OCI-M1 (cell line): ENCODE measurements at regions not wholly inside any gene's neighbourhood (a gene's known extent, or its start where the extent isn't known, plus 50 kb on each side); places are given as distances from the start of the nearest gene placed in this dataset.
"Not testable (repeated sequence)": the region's sequence is repeated elsewhere in the genome, so short reads cannot be mapped to it uniquely, and the experiment has no call there.

Source experiments
- DNase-seq: peaks from one replicate; lab custom pipeline; 2025; lab: John Stamatoyannopoulos, UW

- no peak for DNase-seq
Observed at GRCh38 chr2:139585101-139585500, 804.9 kb upstream of the NXPH2 start.

- no peak for DNase-seq
Observed at GRCh38 chr2:139574371-139574770, 794.2 kb upstream of the NXPH2 start.

DNA sequence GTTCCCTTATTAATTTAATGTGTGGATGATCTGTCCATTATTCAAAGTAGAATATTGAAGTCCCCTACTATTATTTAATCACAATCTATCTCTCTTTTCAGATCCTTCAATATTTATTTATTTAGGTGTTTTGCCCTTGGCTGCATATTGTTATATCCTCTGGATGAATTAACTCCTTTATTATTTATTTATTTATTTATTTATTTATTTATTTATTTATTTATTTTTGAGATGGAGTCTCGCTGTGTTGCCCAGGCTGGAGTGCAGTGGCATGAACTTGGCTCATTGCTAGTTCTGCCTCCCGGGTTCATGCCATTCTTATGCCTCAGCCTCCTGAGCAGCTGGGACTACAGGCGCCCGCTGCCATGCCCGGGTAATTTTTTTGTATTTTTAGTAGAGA lies 776.6 kb upstream of the NXPH2 start:
- no peak for DNase-seq

- no peak for DNase-seq
Observed at GRCh38 chr2:139550873-139551272, 770.7 kb upstream of the NXPH2 start.

- no peak for DNase-seq
Observed at GRCh38 chr2:139550341-139550740, 770.2 kb upstream of the NXPH2 start.

GRCh38 chr2:139544186-139544851 lies 764.1 kb upstream of the NXPH2 start:
- no peak for DNase-seq

GRCh38 chr2:139538332-139539020 lies 758.3 kb upstream of the NXPH2 start:
- not testable (repeated sequence) for DNase-seq

DNA sequence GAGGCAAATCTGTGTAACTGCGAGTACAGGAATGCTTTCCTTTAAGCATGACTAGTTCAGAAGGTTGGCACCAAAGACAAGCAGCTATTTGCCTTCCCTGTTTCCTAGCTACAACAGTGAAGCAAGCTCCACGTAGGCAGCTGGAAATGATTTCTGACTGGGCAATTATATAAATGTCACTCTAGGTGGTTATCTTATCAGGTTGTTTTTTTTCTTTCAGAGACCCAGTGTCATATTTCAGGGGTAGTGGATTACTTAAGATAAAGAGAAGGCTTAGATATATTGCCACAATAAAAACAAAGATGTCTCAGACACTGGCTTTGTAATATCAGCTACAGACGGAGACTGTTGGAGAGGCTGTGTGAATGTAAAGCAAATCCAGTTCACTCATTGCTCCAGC lies 748.9 kb upstream of the NXPH2 start:
- peak; percentile 78 for DNase-seq

GRCh38 chr2:139526781-139527180 lies 746.6 kb upstream of the NXPH2 start:
- DNase-seq: no peak

DNA sequence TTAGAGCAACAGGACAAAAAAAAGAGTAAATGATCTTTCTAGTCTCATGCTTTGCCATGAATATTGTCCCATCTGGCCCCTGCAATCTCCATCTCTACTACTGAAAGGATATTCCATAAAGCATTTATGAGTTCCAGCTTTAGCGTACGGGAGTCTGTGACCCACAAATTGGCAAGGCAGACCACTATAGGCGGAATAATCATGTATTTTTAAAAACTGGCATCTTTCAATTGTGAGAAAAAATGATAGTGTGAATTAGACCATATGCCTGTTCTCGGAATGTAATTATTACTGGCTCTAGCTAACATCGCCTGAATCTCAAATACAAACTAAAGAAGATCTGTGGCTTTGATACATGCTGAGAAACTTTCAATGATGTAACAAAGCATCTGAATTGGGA lies 738.1 kb upstream of the NXPH2 start:
- DNase-seq: no peak

DNA sequence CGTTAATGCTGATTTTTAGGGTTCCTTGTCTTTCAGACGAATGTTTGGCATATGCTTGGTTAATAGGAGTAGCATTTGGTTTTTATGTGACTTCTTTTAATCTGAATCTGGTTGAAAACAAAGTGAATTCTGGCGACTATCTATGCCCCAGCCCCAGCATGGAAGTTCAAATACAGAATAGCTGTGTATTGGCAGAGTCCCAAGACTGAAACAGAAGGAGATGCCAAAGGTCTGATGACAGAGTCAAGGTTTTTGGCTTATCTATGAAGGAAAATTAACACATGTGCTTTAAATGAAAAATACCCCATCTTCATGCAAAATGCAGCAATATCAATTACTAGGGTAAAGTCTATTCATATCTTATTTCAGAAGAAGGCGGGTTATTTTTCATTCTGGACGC lies 734.8 kb upstream of the NXPH2 start:
- no peak for DNase-seq

GRCh38 chr2:139495851-139496250 lies 715.7 kb upstream of the NXPH2 start:
- DNase-seq: no peak

GRCh38 chr2:139492131-139492680 lies 712.0 kb upstream of the NXPH2 start:
- no peak for DNase-seq

GRCh38 chr2:139480161-139480650 lies 700.0 kb upstream of the NXPH2 start:
- no peak for DNase-seq

GRCh38 chr2:139478165-139478914 lies 698.1 kb upstream of the NXPH2 start:
- peak; percentile 11 for DNase-seq

DNA sequence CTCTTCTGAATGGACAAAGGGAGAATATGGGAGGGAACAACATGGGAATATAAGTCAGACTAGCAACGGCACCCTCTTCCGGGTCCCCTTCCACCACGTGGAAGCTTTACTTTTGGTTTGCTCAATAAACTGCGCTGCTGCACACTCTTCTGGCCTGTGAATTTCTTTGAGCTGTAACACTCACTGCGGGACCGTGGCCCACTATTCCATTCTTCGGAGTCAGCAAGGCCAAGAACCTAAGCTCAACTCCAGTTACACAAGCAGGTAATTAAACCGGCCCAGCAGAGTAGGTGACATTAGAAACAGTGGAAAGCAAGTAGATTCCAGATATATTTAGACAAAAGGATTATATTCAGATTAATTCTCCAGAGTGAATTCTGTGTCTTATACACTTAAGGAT lies 697.4 kb upstream of the NXPH2 start:
- no peak for DNase-seq

GRCh38 chr2:139469985-139470384 lies 689.8 kb upstream of the NXPH2 start:
- no peak for DNase-seq

- DNase-seq: no peak
Observed at GRCh38 chr2:139465789-139466188, 685.6 kb upstream of the NXPH2 start.

DNA sequence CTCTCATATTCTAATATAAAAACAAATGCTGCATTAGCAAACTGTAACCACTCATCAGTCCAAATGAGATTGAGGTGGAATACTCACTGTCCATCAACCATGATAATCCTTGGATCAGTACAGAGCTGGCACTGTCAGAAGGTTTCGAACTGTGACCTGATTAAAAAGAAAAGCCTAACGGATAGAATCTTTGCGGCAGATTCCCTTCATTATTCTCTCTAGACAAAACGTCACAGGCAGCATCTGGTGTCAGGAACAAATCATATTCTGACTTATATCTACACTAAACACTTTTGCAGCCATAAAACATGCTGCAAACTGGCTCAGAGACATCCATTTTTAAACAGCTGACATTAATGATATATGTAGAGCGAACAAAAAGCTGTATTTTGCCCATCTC lies 677.7 kb upstream of the NXPH2 start:
- no peak for DNase-seq

DNA sequence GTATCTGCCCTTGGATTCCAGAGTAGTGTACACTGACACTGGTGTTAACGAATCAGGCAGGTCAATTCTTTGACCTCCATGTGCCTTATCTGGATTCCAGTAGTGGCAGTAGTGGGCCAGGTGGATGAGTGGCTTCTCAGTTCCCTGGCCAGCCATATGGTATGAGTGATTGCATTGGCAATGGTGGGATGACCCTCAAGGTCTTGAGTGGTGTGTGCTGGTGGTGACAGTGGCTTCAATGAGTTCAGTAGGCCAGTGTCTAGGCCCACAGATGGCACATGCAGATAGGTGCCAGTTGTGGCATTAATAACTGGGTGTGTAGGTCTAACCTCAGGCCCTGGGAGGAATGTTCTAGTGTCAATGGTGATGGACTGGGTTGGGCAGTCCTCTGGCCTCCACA lies 674.1 kb upstream of the NXPH2 start:
- no peak for DNase-seq

GRCh38 chr2:139439100-139439499 lies 658.9 kb upstream of the NXPH2 start:
- no peak for DNase-seq

DNA sequence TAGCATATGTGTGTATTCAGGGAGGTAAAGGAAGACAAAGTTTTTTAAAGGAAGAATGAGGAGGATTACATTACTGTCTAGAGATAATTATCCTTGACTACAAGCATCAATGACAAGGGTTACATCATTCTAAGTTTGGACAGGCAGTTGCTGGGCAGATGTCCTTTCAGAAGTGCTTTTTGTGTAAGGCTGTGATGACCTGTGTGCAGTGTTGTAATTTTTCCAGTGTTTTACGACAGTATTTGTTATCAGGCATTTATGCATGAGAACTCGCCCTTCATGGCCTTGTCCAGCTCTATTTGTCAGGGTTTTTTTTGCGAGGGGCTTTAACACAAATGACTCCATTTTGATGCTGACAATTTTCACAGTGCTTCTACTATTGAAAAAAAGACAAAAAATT lies 658.3 kb upstream of the NXPH2 start:
- no peak for DNase-seq

GRCh38 chr2:139427164-139427563 lies 647.0 kb upstream of the NXPH2 start:
- DNase-seq: no peak
